Activated T-helper 2 cell treated with anti-CD3 and anti-CD28 coated beads, Interferon-gamma antibody, Interleukin-2, Interleukin-4, amounts not matched to agents 10 μg/mL and 5 μg/mL and 100 μg/mL, durations not matched to agents 14 hours and 24 hours and 36 hours (primary cell): ENCODE measurements at regions not wholly inside any gene's neighbourhood (a gene's known extent, or its start where the extent isn't known, plus 50 kb on each side); places are given as distances from the start of the nearest gene placed in this dataset.

Experiments
- DNase-seq: peaks from one replicate; pipeline ENCODE4 v3.0.0; 2021; ENCODE audit warnings: low spot score
- H3K27ac Mint-ChIP-seq: one replicate; pipeline ENCODE4 v1.8.0; 2021; ENCODE audit warnings: mixed read lengths
- H3K27me3 Mint-ChIP-seq: one replicate; pipeline ENCODE4 v1.8.0; 2021; ENCODE audit warnings: low read depth, mixed read lengths
- H3K36me3 Mint-ChIP-seq: one replicate; pipeline ENCODE4 v1.8.0; 2021; ENCODE audit warnings: low read depth, mixed read lengths
- H3K4me1 Mint-ChIP-seq: one replicate; pipeline ENCODE4 v1.8.0; 2021; ENCODE audit warnings: low read depth, mixed read lengths
- H3K4me3 Mint-ChIP-seq: one replicate; pipeline ENCODE4 v1.8.0; 2021; ENCODE audit warnings: low read depth, mild to moderate bottlenecking, moderate library complexity, mixed read lengths
- H3K9me3 Mint-ChIP-seq: one replicate; pipeline ENCODE4 v1.8.0; 2021; ENCODE audit warnings: mixed read lengths
- intact Hi-C: fragments of 100-400 bp; cut with micrococcal nuclease; formaldehyde crosslinking; loops from one replicate; pipeline ENCODE4 v1.15.1; 2023

DNA sequence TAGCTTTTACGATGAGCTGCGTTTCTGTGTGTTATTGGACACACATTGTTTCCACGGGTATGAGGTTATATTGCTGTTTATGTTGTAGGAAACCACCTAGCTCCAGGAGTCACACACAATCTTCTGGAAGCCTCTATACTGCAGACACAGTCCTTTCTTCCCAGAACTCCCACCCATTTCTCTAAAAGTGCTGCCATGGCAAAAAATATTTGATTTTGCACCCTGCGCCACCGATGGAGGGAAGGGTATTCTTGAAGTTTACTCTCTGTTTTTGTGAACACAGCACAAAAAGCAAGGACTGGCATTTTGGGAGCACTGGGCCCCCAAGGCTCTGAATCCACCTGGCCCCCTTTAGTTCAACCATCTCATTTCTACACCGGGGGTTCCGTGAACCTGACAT, 187.5 kb downstream of the ICE1 start:
- Mint-ChIP-seq H3K27me3 (no peaks in the 10 kb centered on the region), H3K4me1 (no peaks in the 10 kb centered on the region), H3K36me3 (no peaks in the 10 kb centered on the region), H3K27ac (no peak overlapping the region), H3K4me3 (no peak overlapping the region), H3K9me3 (no peaks in the 10 kb centered on the region)
- intact Hi-C loops, result no loop called here
- DNase-seq, result no peak

DNA sequence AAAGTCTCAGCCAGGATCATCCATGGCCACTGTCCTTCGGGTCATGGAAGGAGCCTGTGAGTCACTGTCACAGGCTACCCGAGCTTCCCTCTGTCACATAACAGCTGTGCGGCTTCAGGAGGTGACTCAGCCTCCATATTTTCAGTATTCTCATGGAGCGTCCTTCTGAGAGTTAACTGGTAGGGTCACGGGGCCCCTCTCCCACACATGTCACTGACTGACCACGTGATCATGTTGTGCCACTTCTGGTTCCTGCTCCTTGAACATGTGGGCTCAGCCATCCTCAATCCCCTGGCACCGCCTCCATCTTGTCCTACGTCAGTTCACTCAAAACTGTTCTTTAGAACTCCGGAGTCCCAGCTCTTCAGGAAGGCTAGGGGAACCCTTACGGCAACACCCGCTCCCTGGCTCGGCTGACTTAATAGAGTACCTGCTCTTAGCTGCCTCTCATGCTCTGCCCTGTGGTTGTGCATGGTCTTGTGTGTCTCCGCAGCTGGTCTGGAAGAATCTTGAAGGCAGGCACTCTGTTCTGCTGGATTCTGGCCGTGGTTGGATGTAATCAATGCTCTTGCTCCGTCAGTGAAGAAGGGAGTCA, 182.8 kb downstream of the ICE1 start:
- Mint-ChIP-seq H3K36me3 (no peaks in the 10 kb centered on the region), H3K4me1 (no peaks in the 10 kb centered on the region), H3K4me3 (no peak overlapping the region), H3K9me3 (no peaks in the 10 kb centered on the region), H3K27ac (no peak overlapping the region), H3K27me3 (no peaks in the 10 kb centered on the region)
- DNase-seq, result no peak
- intact Hi-C loops, result no loop called here

DNA sequence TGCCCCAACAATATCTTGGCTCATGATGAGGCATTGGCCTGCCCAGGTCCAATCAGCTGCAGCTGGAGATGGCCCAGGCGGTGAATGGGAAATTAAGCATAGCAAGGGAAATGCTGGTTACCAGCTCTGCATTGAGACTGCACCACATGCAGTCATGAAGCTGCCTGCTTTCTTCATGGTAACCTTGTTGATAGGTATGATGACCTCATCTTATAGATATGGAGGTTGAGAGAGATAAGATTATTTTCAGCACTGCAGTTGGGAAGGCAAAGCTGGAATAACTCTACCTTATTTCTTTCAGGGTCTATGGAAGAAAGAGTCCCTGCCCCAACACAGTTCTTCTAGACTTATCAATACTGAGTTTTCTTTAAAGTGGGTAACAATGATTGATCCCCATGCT, 180.1 kb downstream of the ICE1 start:
- Mint-ChIP-seq H3K4me1 (no peaks in the 10 kb centered on the region), H3K27me3 (no peaks in the 10 kb centered on the region), H3K9me3 (no peaks in the 10 kb centered on the region), H3K27ac (no peak overlapping the region), H3K36me3 (no peaks in the 10 kb centered on the region), H3K4me3 (no peak overlapping the region)
- intact Hi-C loops, result no loop called here
- DNase-seq, result no peak

GRCh38 chr5:5598547-5599113, 176.2 kb downstream of the ICE1 start:
- Mint-ChIP-seq H3K4me1 (no peaks in the 10 kb centered on the region), H3K4me3 (no peak overlapping the region), H3K27ac (no peak overlapping the region), H3K9me3 (no peaks in the 10 kb centered on the region), H3K36me3 (no peaks in the 10 kb centered on the region), H3K27me3 (no peaks in the 10 kb centered on the region)
- DNase-seq, result no peak
- intact Hi-C loops, result no loop called here

DNA sequence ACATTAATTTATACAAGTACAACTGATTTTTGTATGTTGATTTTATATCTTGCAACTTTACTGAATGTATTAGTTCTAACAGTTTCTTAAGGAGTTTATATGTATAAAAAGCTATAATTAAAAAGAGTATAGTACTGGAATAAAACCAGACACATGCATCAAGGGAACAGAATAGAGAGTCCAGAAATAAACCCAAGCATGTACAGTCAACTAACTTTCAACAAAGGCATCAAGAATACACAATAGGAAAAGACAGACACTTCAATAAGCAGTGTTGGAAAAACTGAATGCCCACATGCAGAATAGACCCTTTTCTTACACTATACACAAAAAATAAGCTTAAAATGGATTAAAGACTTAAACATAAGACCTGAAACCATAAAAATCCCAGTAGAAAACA, 170.9 kb downstream of the ICE1 start:
- H3K27ac Mint-ChIP-seq, result no peak overlapping the region
- intact Hi-C loops, result no loop called here
- no peaks in the 10 kb centered on the region for H3K27me3 Mint-ChIP-seq
- no peaks in the 10 kb centered on the region for H3K9me3 Mint-ChIP-seq
- H3K4me3 Mint-ChIP-seq, result no peak overlapping the region
- H3K4me1 Mint-ChIP-seq, result no peaks in the 10 kb centered on the region
- H3K36me3 Mint-ChIP-seq, result no peaks in the 10 kb centered on the region
- no peak for DNase-seq

DNA sequence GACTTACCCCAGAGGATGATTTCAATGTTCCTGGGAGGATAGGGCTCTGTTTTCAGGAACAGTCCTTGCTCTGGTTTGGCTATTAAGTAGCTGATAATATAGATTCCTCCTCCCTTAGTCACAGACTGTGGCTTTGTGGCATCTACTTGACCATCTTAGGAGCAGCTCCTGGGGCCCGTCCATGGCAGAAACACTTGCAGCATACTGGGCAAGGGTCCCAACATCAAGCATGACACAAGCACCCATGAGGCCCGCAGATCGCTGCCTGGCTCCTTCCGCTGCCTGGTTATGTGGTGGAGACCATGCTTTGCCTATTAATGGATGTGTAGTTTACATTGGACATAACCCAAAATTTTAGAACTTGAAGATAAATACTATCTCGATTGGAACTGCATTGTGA, 170.1 kb downstream of the ICE1 start:
- intact Hi-C loops, result no loop called here
- no peak overlapping the region for H3K4me3 Mint-ChIP-seq
- H3K4me1 Mint-ChIP-seq, result no peaks in the 10 kb centered on the region
- H3K36me3 Mint-ChIP-seq, result no peaks in the 10 kb centered on the region
- no peaks in the 10 kb centered on the region for H3K27me3 Mint-ChIP-seq
- no peak for DNase-seq
- no peaks in the 10 kb centered on the region for H3K9me3 Mint-ChIP-seq
- no peak overlapping the region for H3K27ac Mint-ChIP-seq

GRCh38 chr5:5591567-5591966, 169.1 kb downstream of the ICE1 start:
- intact Hi-C loops, result no loop called here
- Mint-ChIP-seq H3K27ac (no peak overlapping the region), H3K9me3 (no peaks in the 10 kb centered on the region), H3K4me1 (no peaks in the 10 kb centered on the region), H3K27me3 (no peaks in the 10 kb centered on the region), H3K4me3 (no peak overlapping the region), H3K36me3 (no peaks in the 10 kb centered on the region)
- DNase-seq, result no peak

- Mint-ChIP-seq H3K9me3 (no peaks in the 10 kb centered on the region), H3K4me1 (no peaks in the 10 kb centered on the region), H3K4me3 (no peak overlapping the region), H3K36me3 (no peaks in the 10 kb centered on the region), H3K27me3 (no peaks in the 10 kb centered on the region), H3K27ac (no peak overlapping the region)
- intact Hi-C loops, result no loop called here
- DNase-seq, result no peak
Observed at GRCh38 chr5:5589857-5590256, 167.4 kb downstream of the ICE1 start.

DNA sequence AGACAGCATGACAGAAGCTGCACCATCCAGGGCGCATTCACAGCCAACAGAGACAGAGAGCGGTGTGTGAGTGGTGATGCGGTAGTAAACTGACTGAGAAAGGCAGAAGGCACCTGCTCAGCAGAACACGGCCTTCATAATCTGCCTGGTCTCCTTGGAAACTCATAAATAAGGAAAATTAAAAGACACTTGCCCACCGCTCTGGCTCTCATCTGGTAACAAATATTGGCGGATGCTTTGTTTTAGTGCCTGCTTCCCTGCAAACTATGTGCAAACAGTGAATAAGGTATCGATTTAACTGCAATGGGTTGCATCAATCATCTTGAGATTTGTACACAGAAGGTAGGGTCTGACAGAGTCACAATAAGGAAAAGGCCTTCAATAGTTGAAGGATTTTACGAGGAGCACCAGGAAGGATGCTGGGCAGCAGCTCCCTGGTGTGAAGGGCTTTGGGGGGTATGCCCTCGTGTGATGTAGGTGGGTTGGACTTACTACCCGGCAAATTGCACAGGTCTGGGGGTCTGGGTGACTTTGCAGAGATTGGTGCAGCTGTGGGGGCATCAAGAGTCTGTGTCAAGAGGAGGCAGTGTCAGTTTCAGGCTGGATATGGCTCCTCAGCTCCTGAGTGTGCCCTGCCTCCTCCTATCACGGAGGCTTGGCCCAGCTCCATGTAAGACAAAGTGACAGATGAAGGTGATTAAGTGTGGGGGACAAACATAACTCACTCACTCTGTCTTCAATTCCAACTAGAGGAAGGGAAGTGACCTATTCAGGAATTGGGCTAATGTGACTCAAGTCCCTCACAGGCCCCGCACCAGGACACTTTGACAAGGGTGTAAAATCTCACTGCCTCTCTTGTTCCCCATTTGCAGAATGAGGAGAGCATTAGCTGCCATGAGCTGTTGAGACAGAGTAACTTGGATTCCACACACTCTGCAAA, 166.7 kb downstream of the ICE1 start:
- Mint-ChIP-seq H3K27ac (no peak overlapping the region), H3K27me3 (no peaks in the 10 kb centered on the region), H3K4me3 (no peak overlapping the region), H3K9me3 (no peaks in the 10 kb centered on the region), H3K36me3 (no peaks in the 10 kb centered on the region), H3K4me1 (no peaks in the 10 kb centered on the region)
- DNase-seq, result no peak
- intact Hi-C loops, result no loop called here

DNA sequence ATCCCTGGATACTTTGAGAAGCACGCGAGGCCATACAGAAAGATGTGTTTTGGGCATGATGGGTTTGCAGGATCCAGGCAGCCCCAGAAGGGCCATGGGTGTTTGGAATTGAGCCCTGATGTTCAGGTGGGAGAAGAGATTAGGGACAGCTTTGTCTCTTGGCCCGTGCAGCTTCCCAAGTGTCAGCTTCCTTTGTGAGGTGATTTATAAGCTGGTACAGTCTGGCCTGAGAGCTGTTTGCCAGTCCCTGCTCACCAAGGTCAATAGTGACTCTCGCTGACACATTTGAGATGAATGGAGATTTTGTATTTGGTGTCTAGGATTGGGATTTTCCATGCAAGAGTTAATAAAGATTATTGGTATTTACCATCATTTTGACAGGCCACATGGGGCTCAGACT, 165.9 kb downstream of the ICE1 start:
- Mint-ChIP-seq H3K36me3 (no peaks in the 10 kb centered on the region), H3K27ac (no peak overlapping the region), H3K4me3 (no peak overlapping the region), H3K27me3 (no peaks in the 10 kb centered on the region), H3K9me3 (no peaks in the 10 kb centered on the region), H3K4me1 (no peaks in the 10 kb centered on the region)
- DNase-seq, result no peak
- intact Hi-C loops, result no loop called here

GRCh38 chr5:5587474-5587873, 165.0 kb downstream of the ICE1 start:
- Mint-ChIP-seq H3K27me3 (no peaks in the 10 kb centered on the region), H3K36me3 (no peaks in the 10 kb centered on the region), H3K9me3 (no peaks in the 10 kb centered on the region), H3K4me1 (no peaks in the 10 kb centered on the region), H3K27ac (no peak overlapping the region), H3K4me3 (no peak overlapping the region)
- intact Hi-C loops, result no loop called here
- no peak for DNase-seq

GRCh38 chr5:5586721-5587120, 164.2 kb downstream of the ICE1 start:
- no peaks in the 10 kb centered on the region for H3K9me3 Mint-ChIP-seq
- H3K36me3 Mint-ChIP-seq, result no peaks in the 10 kb centered on the region
- DNase-seq, result no peak
- no peaks in the 10 kb centered on the region for H3K4me1 Mint-ChIP-seq
- no peak overlapping the region for H3K4me3 Mint-ChIP-seq
- no peaks in the 10 kb centered on the region for H3K27me3 Mint-ChIP-seq
- intact Hi-C loops, result no loop called here
- no peak overlapping the region for H3K27ac Mint-ChIP-seq

- Mint-ChIP-seq H3K9me3 (no peaks in the 10 kb centered on the region), H3K36me3 (no peaks in the 10 kb centered on the region), H3K27ac (no peak overlapping the region), H3K4me3 (no peak overlapping the region), H3K27me3 (no peaks in the 10 kb centered on the region), H3K4me1 (no peaks in the 10 kb centered on the region)
- DNase-seq, result no peak
- intact Hi-C loops, result no loop called here
Observed at GRCh38 chr5:5585751-5586341, 163.4 kb downstream of the ICE1 start.
